ENCODE measurements at regions not wholly inside any gene's neighbourhood (a gene's known extent, or its start where the extent isn't known, plus 50 kb on each side); places are given as distances from the start of the nearest gene placed in this dataset.

- no peaks in the 10 kb centered on the region for H3K9me1 ChIP-seq (replicated peaks; ENCODE audit: control insufficient read depth, extremely low read depth, insufficient read depth, low read length)
- no peak overlapping the region for H3K4me3 ChIP-seq (replicated peaks in 1 of 3; ENCODE audit: insufficient read depth in 1 of 3, low read depth in 1 of 3, low read length in 3 of 3)
- no peak overlapping the region for H2AFZ ChIP-seq (ENCODE audit: low read depth, low read length)
- no peak overlapping the region for H3K9ac ChIP-seq (replicated peaks; ENCODE audit: extremely low read depth, insufficient read depth, low read length)
- no peak overlapping the region for H3K27ac ChIP-seq (ENCODE audit: insufficient read depth, low read depth, low read length)
- ChIA-PET POLR2A (no interaction called here), CTCF (no interaction called here)
- BruUV-seq (replicated peaks): no TSS peak
- intact Hi-C loops (cut with micrococcal nuclease) (no loop called here), dilution Hi-C loops (cut with MboI; ENCODE audit: extremely low pct_ligation_motif_present, low sequenced_read_pairs) (no loop called here)
- no peaks in the 10 kb centered on the region for H3K79me2 ChIP-seq (ENCODE audit: control insufficient read depth, insufficient read depth, low read length)
- no peaks in the 10 kb centered on the region for H3K27me3 ChIP-seq (ENCODE audit: control insufficient read depth in 2 of 2, insufficient read depth in 2 of 2, low read length in 2 of 2)
- no peak for FAIRE-seq
- TF ChIP-seq MYC (IDR thresholded peaks at IDR 0.05; ENCODE audit: low read depth, low read length) (no peak), POLR2AphosphoS5 (IDR thresholded peaks at IDR 0.05; ENCODE audit: insufficient read depth, low read depth, low read length) (no peak), FOS (IDR thresholded peaks at IDR 0.05; ENCODE audit: borderline replicate concordance, insufficient read depth, low read length) (no peak), GATA2 (IDR thresholded peaks at IDR 0.05; ENCODE audit: insufficient read depth, insufficient read length, low read depth, low read length) (no peak), POLR2A (IDR thresholded peaks at IDR 0.05; ENCODE audit: low read depth, low read length) (no peak), JUN (IDR thresholded peaks at IDR 0.05; ENCODE audit: borderline replicate concordance, insufficient read depth, insufficient read length, low read depth) (no peak), EZH2 (IDR thresholded peaks at IDR 0.05; ENCODE audit: borderline replicate concordance, low read depth, low read length, severe bottlenecking) (no peak), CTCF (IDR thresholded peaks at IDR 0.05; ENCODE audit: extremely low read depth in 1 of 2, insufficient read depth in 1 of 2, low read depth in 1 of 2, low read length in 2 of 2) (no peak)
- TF ChIP-seq, protein P1, sequence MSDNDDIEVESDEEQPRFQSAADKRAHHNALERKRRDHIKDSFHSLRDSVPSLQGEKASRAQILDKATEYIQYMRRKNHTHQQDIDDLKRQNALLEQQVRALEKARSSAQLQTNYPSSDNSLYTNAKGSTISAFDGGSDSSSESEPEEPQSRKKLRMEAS (IDR thresholded peaks at IDR 0.05; ENCODE audit: insufficient read depth, insufficient read length): no peak
- H3K4me1 ChIP-seq (ENCODE audit: control insufficient read depth, extremely low read depth, insufficient read depth, low read length): no peaks in the 10 kb centered on the region
- no peaks in the 10 kb centered on the region for H3K9me3 ChIP-seq (replicated peaks; ENCODE audit: control insufficient read depth, insufficient read depth, low read length)
- DNase-seq (ENCODE audit: low read depth, low spot score): no peak
- H4K20me1 ChIP-seq (replicated peaks; ENCODE audit: control insufficient read depth, extremely low read depth, insufficient read depth, low read length): no peaks in the 10 kb centered on the region
- no peaks in the 10 kb centered on the region for H3K36me3 ChIP-seq (ENCODE audit: control insufficient read depth in 2 of 2, extremely low read depth in 1 of 2, insufficient read depth in 2 of 2, low read length in 2 of 2)
- H3K4me2 ChIP-seq (ENCODE audit: insufficient read depth, low read length): no peak overlapping the region
These were observed 615.9 kb upstream of the GCFC2 start for GRCh38 chr2:76326636-76327035.

Data from endothelial cell of umbilical vein (primary cell).